T-helper 2 cell (primary cell): ENCODE measurements at regions not wholly inside any gene's neighbourhood (a gene's known extent, or its start where the extent isn't known, plus 50 kb on each side); places are given as distances from the start of the nearest gene placed in this dataset.

Experiments used
- DNase-seq, 5 experiments: peaks; one replicate each; pipeline versions ENCODE4 v3.0.0 to v3.0.0-alpha.2; 2012 to 2022

- DNase-seq, result no peak
Observed at GRCh38 chr9:633461-633860, 208.0 kb upstream of the DMRT1 start.

- DNase-seq, result no peak
Observed at GRCh38 chr9:636931-637591, 204.4 kb upstream of the DMRT1 start.

- DNase-seq, result peak in 1 of 5 experiments; percentile 27
Observed at GRCh38 chr9:638152-638551, 203.3 kb upstream of the DMRT1 start.

- DNase-seq, result no peak
Observed at GRCh38 chr9:642014-642413, 199.5 kb upstream of the DMRT1 start.

- DNase-seq, result no peak
Observed at GRCh38 chr9:643966-644365, 197.5 kb upstream of the DMRT1 start.

GRCh38 chr9:647522-647921 is 194.0 kb upstream of the DMRT1 start:
- no peak for DNase-seq

- no peak for DNase-seq
Observed at GRCh38 chr9:649128-650074, 192.1 kb upstream of the DMRT1 start.

GRCh38 chr9:650362-650761 is 191.1 kb upstream of the DMRT1 start:
- DNase-seq, result peak in 1 of 5 experiments; percentile 49

- DNase-seq, result no peak
Observed at GRCh38 chr9:651371-651770, 190.1 kb upstream of the DMRT1 start.

GRCh38 chr9:652914-653313 is 188.6 kb upstream of the DMRT1 start:
- DNase-seq, result no peak

- DNase-seq, result peak in 1 of 5 experiments; percentile 8
Observed at GRCh38 chr9:653421-653820, 188.1 kb upstream of the DMRT1 start.

- DNase-seq, result no peak
Observed at GRCh38 chr9:653856-654387, 187.6 kb upstream of the DMRT1 start.

GRCh38 chr9:655875-656274 is 185.6 kb upstream of the DMRT1 start:
- no peak for DNase-seq

- DNase-seq, result peak in 1 of 5 experiments; percentile 15
Observed at GRCh38 chr9:656926-657568, 184.4 kb upstream of the DMRT1 start.

GRCh38 chr9:659286-659685 is 182.2 kb upstream of the DMRT1 start:
- DNase-seq, result no peak

- DNase-seq, result peak in 1 of 5 experiments; percentile 10
Observed at GRCh38 chr9:660227-660626, 181.3 kb upstream of the DMRT1 start.

- no peak for DNase-seq
Observed at GRCh38 chr9:663541-663940, 178.0 kb upstream of the DMRT1 start.

GRCh38 chr9:665296-665695 is 176.2 kb upstream of the DMRT1 start:
- no peak for DNase-seq

GRCh38 chr9:671997-672396 is 169.5 kb upstream of the DMRT1 start:
- DNase-seq, result no peak

GRCh38 chr9:672851-673250 is 168.6 kb upstream of the DMRT1 start:
- no peak for DNase-seq

GRCh38 chr9:673264-673965 is 168.1 kb upstream of the DMRT1 start:
- no peak for DNase-seq

- no peak for DNase-seq
Observed at GRCh38 chr9:673966-674526, 167.5 kb upstream of the DMRT1 start.
